HG03457 (cell line): ENCODE measurements at regions not wholly inside any gene's neighbourhood (a gene's known extent, or its start where the extent isn't known, plus 50 kb on each side); places are given as distances from the start of the nearest gene placed in this dataset.

Experiments
- ATAC-seq: cut with Tn5 transposase; IDR thresholded peaks from one replicate; pipeline ENCODE4 v1.9.1; 2021; ENCODE audit warnings: moderate number of reproducible peaks; ENCODE audit not compliant: unreplicated experiment

- no peak for ATAC-seq
These were observed 94.1 kb upstream of the VPREB1 start for GRCh38 chr22:22150457-22150856.

GRCh38 chr22:22148905-22149304 is 95.7 kb upstream of the VPREB1 start:
- ATAC-seq = no peak

GRCh38 chr22:22144858-22145257 is 99.7 kb upstream of the VPREB1 start:
- ATAC-seq = no peak

- no peak for ATAC-seq
These were observed 101.1 kb upstream of the VPREB1 start for GRCh38 chr22:22143448-22143847.

- no peak for ATAC-seq
These were observed 101.9 kb upstream of the VPREB1 start for GRCh38 chr22:22142661-22143060.

- ATAC-seq = no peak
These were observed 102.6 kb upstream of the VPREB1 start for GRCh38 chr22:22141771-22142591.

GRCh38 chr22:22141031-22141430 is 103.6 kb upstream of the VPREB1 start:
- ATAC-seq = no peak

GRCh38 chr22:22139364-22139763 is 105.2 kb upstream of the VPREB1 start:
- ATAC-seq = no peak

- ATAC-seq = no peak
These were observed 105.7 kb upstream of the VPREB1 start for GRCh38 chr22:22138915-22139314.

GRCh38 chr22:22137891-22138290 is 106.7 kb upstream of the VPREB1 start:
- no peak for ATAC-seq

- ATAC-seq = no peak
These were observed 110.7 kb upstream of the VPREB1 start for GRCh38 chr22:22133910-22134309.

GRCh38 chr22:22130953-22131608 is 113.5 kb upstream of the VPREB1 start:
- ATAC-seq = no peak

GRCh38 chr22:22129387-22129786 is 115.2 kb upstream of the VPREB1 start:
- ATAC-seq = no peak

- no peak for ATAC-seq
These were observed 116.1 kb upstream of the VPREB1 start for GRCh38 chr22:22128440-22128839.

GRCh38 chr22:22127100-22127499 is 117.5 kb upstream of the VPREB1 start:
- no peak for ATAC-seq

GRCh38 chr22:22125579-22126468 is 118.8 kb upstream of the VPREB1 start:
- no peak for ATAC-seq

GRCh38 chr22:22125028-22125578 is 119.5 kb upstream of the VPREB1 start:
- no peak for ATAC-seq

- no peak for ATAC-seq
These were observed 120.2 kb upstream of the VPREB1 start for GRCh38 chr22:22124374-22124773.

- no peak for ATAC-seq
These were observed 120.7 kb upstream of the VPREB1 start for GRCh38 chr22:22123960-22124278.

- no peak for ATAC-seq
These were observed 121.2 kb upstream of the VPREB1 start for GRCh38 chr22:22123118-22123959.
